Karpas-422 (cell line): ENCODE measurements at regions not wholly inside any gene's neighbourhood (a gene's known extent, or its start where the extent isn't known, plus 50 kb on each side); places are given as distances from the start of the nearest gene placed in this dataset.

Experiments used
- DNase-seq: peaks from one replicate; pipeline ENCODE4 v3.0.0-alpha.2; 2015
- H2AFZ ChIP-seq: fragments of 200-600 bp; sonication (generic); 2 replicates; pipeline ENCODE4 v1.6.1; 2014; ENCODE audit warnings: antibody characterized with exemption, low read length, mixed read lengths
- H3K27ac ChIP-seq: fragments of 200-600 bp; sonication (generic); 2 replicates; pipeline ENCODE4 v1.5.1; 2014; ENCODE audit warnings: mild to moderate bottlenecking, low read length, moderate library complexity
- H3K27me3 ChIP-seq: fragments of 200-600 bp; sonication (generic); 2 replicates; pipeline ENCODE4 v1.6.1; 2014; ENCODE audit warnings: low read length, mixed read lengths
- H3K36me3 ChIP-seq: fragments of 200-600 bp; sonication (generic); 2 replicates; pipeline ENCODE4 v1.6.1; 2014; ENCODE audit warnings: low read length, mixed read lengths; ENCODE audit not compliant: insufficient read depth
- H3K4me1 ChIP-seq: fragments of 200-600 bp; sonication (generic); 2 replicates; pipeline ENCODE4 v1.6.1; 2014; ENCODE audit warnings: mild to moderate bottlenecking, low read length, mixed read lengths
- H3K4me2 ChIP-seq: fragments of 200-600 bp; sonication (generic); 2 replicates; pipeline ENCODE4 v1.6.1; 2014; ENCODE audit warnings: low read length, low read depth, mild to moderate bottlenecking; ENCODE audit not compliant: poor library complexity, severe bottlenecking
- H3K4me3 ChIP-seq: fragments of 200-600 bp; sonication (generic); 2 replicates; pipeline ENCODE4 v1.5.1; 2014; ENCODE audit warnings: mild to moderate bottlenecking, antibody characterized with exemption, low read length, mixed read lengths
- H3K79me2 ChIP-seq: fragments of 200-600 bp; sonication (generic); 2 replicates; pipeline ENCODE4 v1.6.1; 2014; ENCODE audit warnings: mild to moderate bottlenecking, low read length, mixed read lengths
- H3K9ac ChIP-seq: fragments of 200-600 bp; sonication (generic); 2 replicates; pipeline ENCODE4 v1.6.0; 2014; ENCODE audit warnings: low read length
- H3K9me2 ChIP-seq: fragments of 200-600 bp; sonication (generic), shearing (Covaris generic); replicated peaks from 2 replicates; pipeline ENCODE4 v1.6.0; 2014; ENCODE audit warnings: mild to moderate bottlenecking, low read length, moderate library complexity; ENCODE audit not compliant: insufficient read depth
- H3K9me3 ChIP-seq: fragments of 300-700, 200-600 bp; sonication (generic); 2 replicates; pipeline ENCODE4 v1.6.1; 2014; ENCODE audit warnings: low read length, mixed read lengths
- H4K20me1 ChIP-seq: fragments of 200-600 bp; sonication (generic); 2 replicates; pipeline ENCODE4 v1.6.1; 2014; ENCODE audit warnings: mild to moderate bottlenecking, antibody characterized with exemption, low read length, low read depth; ENCODE audit not compliant: insufficient read depth

GRCh38 chr1:55968661-55969060 lies 610.7 kb downstream of the PLPP3 start:
- no peaks in the 10 kb centered on the region for H4K20me1 ChIP-seq
- H3K9me3 ChIP-seq = no peaks in the 10 kb centered on the region
- DNase-seq = no peak
- H2AFZ ChIP-seq = no peak overlapping the region
- H3K27me3 ChIP-seq = no peaks in the 10 kb centered on the region
- H3K36me3 ChIP-seq = no peaks in the 10 kb centered on the region
- no peaks in the 10 kb centered on the region for H3K9me2 ChIP-seq
- H3K9ac ChIP-seq = no peak overlapping the region
- no peak overlapping the region for H3K27ac ChIP-seq
- H3K4me2 ChIP-seq = no peak overlapping the region
- H3K4me3 ChIP-seq = no peak overlapping the region
- no peaks in the 10 kb centered on the region for H3K79me2 ChIP-seq
- H3K4me1 ChIP-seq = no peaks in the 10 kb centered on the region

- no peak overlapping the region for H3K4me3 ChIP-seq
- H3K4me2 ChIP-seq = no peak overlapping the region
- H3K4me1 ChIP-seq = no peaks in the 10 kb centered on the region
- no peaks in the 10 kb centered on the region for H3K27me3 ChIP-seq
- DNase-seq = no peak
- no peak overlapping the region for H3K27ac ChIP-seq
- no peaks in the 10 kb centered on the region for H3K9me3 ChIP-seq
- no peak overlapping the region for H3K9ac ChIP-seq
- H3K36me3 ChIP-seq = no peaks in the 10 kb centered on the region
- H2AFZ ChIP-seq = no peak overlapping the region
- no peaks in the 10 kb centered on the region for H3K79me2 ChIP-seq
- H3K9me2 ChIP-seq = no peaks in the 10 kb centered on the region
- H4K20me1 ChIP-seq = no peaks in the 10 kb centered on the region
These were observed 613.3 kb downstream of the PLPP3 start for GRCh38 chr1:55965981-55966461.

- Histone ChIP-seq H3K9me3 (no peaks in the 10 kb centered on the region), H4K20me1 (no peaks in the 10 kb centered on the region), H3K9me2 (no peaks in the 10 kb centered on the region), H3K9ac (no peak overlapping the region), H3K36me3 (no peaks in the 10 kb centered on the region), H3K79me2 (no peaks in the 10 kb centered on the region), H3K27me3 (no peaks in the 10 kb centered on the region), H2AFZ (no peak overlapping the region), H3K4me3 (no peak overlapping the region), H3K27ac (no peak overlapping the region), H3K4me2 (no peak overlapping the region), H3K4me1 (no peaks in the 10 kb centered on the region)
- DNase-seq = no peak
These were observed 616.9 kb downstream of the PLPP3 start for GRCh38 chr1:55962472-55962871.

GRCh38 chr1:55959136-55959548 lies 620.2 kb downstream of the PLPP3 start:
- no peaks in the 10 kb centered on the region for H3K4me1 ChIP-seq
- no peaks in the 10 kb centered on the region for H3K9me3 ChIP-seq
- no peaks in the 10 kb centered on the region for H4K20me1 ChIP-seq
- no peak overlapping the region for H3K27ac ChIP-seq
- H3K9ac ChIP-seq = no peak overlapping the region
- no peak overlapping the region for H3K4me2 ChIP-seq
- no peaks in the 10 kb centered on the region for H3K9me2 ChIP-seq
- H3K79me2 ChIP-seq = no peaks in the 10 kb centered on the region
- DNase-seq = no peak
- no peak overlapping the region for H3K4me3 ChIP-seq
- no peak overlapping the region for H2AFZ ChIP-seq
- no peaks in the 10 kb centered on the region for H3K36me3 ChIP-seq
- H3K27me3 ChIP-seq = no peaks in the 10 kb centered on the region

- Histone ChIP-seq H4K20me1 (no peaks in the 10 kb centered on the region), H3K79me2 (no peaks in the 10 kb centered on the region), H2AFZ (no peak overlapping the region), H3K36me3 (no peaks in the 10 kb centered on the region), H3K9me3 (no peaks in the 10 kb centered on the region), H3K27me3 (no peaks in the 10 kb centered on the region), H3K4me2 (no peak overlapping the region), H3K27ac (no peak overlapping the region), H3K4me3 (no peak overlapping the region), H3K4me1 (no peaks in the 10 kb centered on the region), H3K9ac (no peak overlapping the region), H3K9me2 (no peaks in the 10 kb centered on the region)
- no peak for DNase-seq
These were observed 620.9 kb downstream of the PLPP3 start for GRCh38 chr1:55958498-55958897.

- H3K4me2 ChIP-seq = no peak overlapping the region
- DNase-seq = no peak
- H3K27ac ChIP-seq = no peak overlapping the region
- no peaks in the 10 kb centered on the region for H3K36me3 ChIP-seq
- H4K20me1 ChIP-seq = no peaks in the 10 kb centered on the region
- no peak overlapping the region for H3K9ac ChIP-seq
- H3K4me1 ChIP-seq = no peaks in the 10 kb centered on the region
- no peaks in the 10 kb centered on the region for H3K79me2 ChIP-seq
- no peaks in the 10 kb centered on the region for H3K9me3 ChIP-seq
- H3K9me2 ChIP-seq = no peaks in the 10 kb centered on the region
- no peak overlapping the region for H3K4me3 ChIP-seq
- H3K27me3 ChIP-seq = no peaks in the 10 kb centered on the region
- H2AFZ ChIP-seq = no peak overlapping the region
These were observed 622.1 kb downstream of the PLPP3 start for GRCh38 chr1:55957276-55957675.

GRCh38 chr1:55955016-55955621 lies 624.2 kb downstream of the PLPP3 start:
- Histone ChIP-seq H3K4me1 (no peaks in the 10 kb centered on the region), H3K4me2 (no peak overlapping the region), H3K9me2 (no peaks in the 10 kb centered on the region), H3K9ac (no peak overlapping the region), H3K36me3 (no peaks in the 10 kb centered on the region), H3K27ac (no peak overlapping the region), H3K4me3 (no peak overlapping the region), H4K20me1 (no peaks in the 10 kb centered on the region), H3K27me3 (no peaks in the 10 kb centered on the region), H2AFZ (no peak overlapping the region), H3K79me2 (no peaks in the 10 kb centered on the region), H3K9me3 (no peaks in the 10 kb centered on the region)
- no peak for DNase-seq

- Histone ChIP-seq H3K79me2 (no peaks in the 10 kb centered on the region), H3K4me1 (no peaks in the 10 kb centered on the region), H2AFZ (no peak overlapping the region), H3K36me3 (no peaks in the 10 kb centered on the region), H3K4me2 (no peak overlapping the region), H3K27ac (no peak overlapping the region), H3K9me3 (no peaks in the 10 kb centered on the region), H3K4me3 (no peak overlapping the region), H3K27me3 (no peaks in the 10 kb centered on the region), H4K20me1 (no peaks in the 10 kb centered on the region), H3K9ac (no peak overlapping the region), H3K9me2 (no peaks in the 10 kb centered on the region)
- DNase-seq = no peak
These were observed 628.1 kb downstream of the PLPP3 start for GRCh38 chr1:55951291-55951690.
